CD4-positive, alpha-beta T cell (primary cell): ENCODE measurements at regions not wholly inside any gene's neighbourhood (a gene's known extent, or its start where the extent isn't known, plus 50 kb on each side); places are given as distances from the start of the nearest gene placed in this dataset.
A peak's percentile ranks its signal among the peaks of the same experiment; 100 is the strongest.

Experiments used
- ATAC-seq: fragments of 200-7000 bp; cut with Tn5 transposase; one replicate; pipeline ENCODE4 v1.10.0; 2022; ENCODE audit warnings: mild to moderate bottlenecking; ENCODE audit not compliant: poor library complexity
- CTCF ChIA-PET: fragments of 350-600 bp; sonication (Branson Sonifier 250); formaldehyde crosslinking; loops from one replicate; lab custom pipeline; 2021; ENCODE audit warnings: antibody characterized with exemption, inconsistent platforms; lab: Charles Lee
- POLR2A ChIA-PET: fragments of 350-600 bp; sonication (Branson Sonifier 250); formaldehyde crosslinking; loops from one replicate; lab custom pipeline; 2021; ENCODE audit warnings: antibody characterized with exemption, inconsistent platforms; lab: Charles Lee
- DNase-seq, 14 experiments: peaks; one replicate each; pipeline ENCODE4 v3.0.0-alpha.2; 2013 to 2020; ENCODE audit warnings: mixed read lengths in 2 of 14
- H3K27ac ChIP-seq, 2 donors: one replicate each; pipeline versions ENCODE4 v1.5.1 to v1.7.0; 2013; ENCODE audit warnings: low read length in 2 of 2, low read depth in 1 of 2, mild to moderate bottlenecking in 1 of 2
- H3K27me3 ChIP-seq, 2 experiments: 1 replicate in 1 of 2; 2 replicates in 1 of 2; pipeline versions ENCODE4 v1.6.1 to v1.7.0; 2013; ENCODE audit warnings: low read length in 2 of 2, control low read depth in 1 of 2, mild to moderate bottlenecking in 1 of 2, moderate library complexity in 1 of 2; ENCODE audit not compliant: insufficient read depth in 2 of 2, control insufficient read depth in 1 of 2
- H3K36me3 ChIP-seq: one replicate; pipeline ENCODE4 v1.6.1; 2013; ENCODE audit warnings: low read length, control low read depth; ENCODE audit not compliant: insufficient read depth
- H3K4me1 ChIP-seq: one replicate; pipeline ENCODE4 v1.6.1; 2013; ENCODE audit warnings: low read length, control low read depth; ENCODE audit not compliant: insufficient read depth
- H3K4me3 ChIP-seq: one replicate; pipeline ENCODE4 v1.5.1; 2013; ENCODE audit warnings: mild to moderate bottlenecking, low read length, moderate library complexity
- H3K9me3 ChIP-seq, 2 experiments: 1 replicate in 1 of 2; 2 replicates in 1 of 2; pipeline versions ENCODE4 v1.6.1 to v1.7.0; 2013; ENCODE audit warnings: low read length in 2 of 2, mild to moderate bottlenecking in 2 of 2, control low read depth in 1 of 2, moderate library complexity in 1 of 2; ENCODE audit not compliant: control insufficient read depth in 1 of 2, insufficient read depth in 1 of 2
- H3K27ac Mint-ChIP-seq: one replicate; pipeline ENCODE4 v1.8.0; 2020; ENCODE audit warnings: mixed read lengths
- H3K27me3 Mint-ChIP-seq: one replicate; pipeline ENCODE4 v1.8.0; 2021; ENCODE audit warnings: mixed read lengths
- H3K36me3 Mint-ChIP-seq: one replicate; pipeline ENCODE4 v1.8.0; 2021; ENCODE audit warnings: low read depth, mixed read lengths
- H3K4me1 Mint-ChIP-seq: one replicate; pipeline ENCODE4 v1.8.0; 2021; ENCODE audit warnings: low read depth, mixed read lengths
- H3K4me3 Mint-ChIP-seq: one replicate; pipeline ENCODE4 v1.8.0; 2020; ENCODE audit warnings: mild to moderate bottlenecking, mixed read lengths
- H3K9me3 Mint-ChIP-seq: one replicate; pipeline ENCODE4 v1.8.0; 2020; ENCODE audit warnings: mixed read lengths
- CTCF ChIP-seq: fragments of 200-600 bp; IDR thresholded peaks from one replicate; pipeline ENCODE4 v1.8.0; 2022; ENCODE audit warnings: antibody characterized with exemption, mild to moderate bottlenecking
- intact Hi-C, 2 experiments: fragments of 100-400 bp; cut with DNase I in 1 of 2; cut with micrococcal nuclease in 1 of 2; formaldehyde crosslinking; loops; one replicate each; pipeline versions ENCODE4 v1.15.1 to v1.9.0; 2023 to 2025; cut with DNase I, micrococcal nuclease

GRCh38 chr10:26378861-26379294 is 59.3 kb upstream of the APBB1IP start:
- no peak overlapping the region for H3K4me3 Mint-ChIP-seq
- H3K27me3 Mint-ChIP-seq = peaks cover 6% of the 10 kb centered on the region
- intact Hi-C loops = loop anchor here in 1 of 2 experiments (1.0 kb wide), 1 partner anchor 41 kb away; no protein-coding TSS in a partner anchor
- H3K4me1 Mint-ChIP-seq = no peaks in the 10 kb centered on the region
- peak in 1 of 14 experiments; percentile 18 for DNase-seq
- Histone ChIP-seq H3K27ac (no peak overlapping the region), H3K4me1 (no peaks in the 10 kb centered on the region), H3K36me3 (no peaks in the 10 kb centered on the region), H3K9me3 (no peaks in the 10 kb centered on the region), H3K27me3 (no peaks in the 10 kb centered on the region), H3K4me3 (no peak overlapping the region)
- ChIA-PET POLR2A (no interaction called here), CTCF (no interaction called here)
- H3K27ac Mint-ChIP-seq = no peak overlapping the region
- H3K36me3 Mint-ChIP-seq = no peaks in the 10 kb centered on the region
- no peak for ATAC-seq
- peaks cover 5% of the 10 kb centered on the region for H3K9me3 Mint-ChIP-seq
- no peak for TF ChIP-seq CTCF

GRCh38 chr10:26380815-26381214 is 57.3 kb upstream of the APBB1IP start:
- CTCF ChIA-PET = no interaction called here

GRCh38 chr10:26381986-26382385 is 56.2 kb upstream of the APBB1IP start:
- POLR2A ChIA-PET = no interaction called here
- no peak for ATAC-seq
- H3K4me3 Mint-ChIP-seq = no peak overlapping the region
- Histone ChIP-seq H3K4me1 (no peaks in the 10 kb centered on the region), H3K9me3 (no peaks in the 10 kb centered on the region), H3K27me3 (no peaks in the 10 kb centered on the region), H3K4me3 (no peak overlapping the region), H3K36me3 (no peaks in the 10 kb centered on the region), H3K27ac (no peak overlapping the region)
- no peaks in the 10 kb centered on the region for H3K27me3 Mint-ChIP-seq
- H3K27ac Mint-ChIP-seq = no peak overlapping the region
- no peaks in the 10 kb centered on the region for H3K36me3 Mint-ChIP-seq
- intact Hi-C loops = no loop called here
- no peaks in the 10 kb centered on the region for H3K4me1 Mint-ChIP-seq
- H3K9me3 Mint-ChIP-seq = no peaks in the 10 kb centered on the region
- CTCF ChIA-PET = interaction anchor here (1.9 kb wide), 1 partner anchor 10 kb away, joined by 4 read pairs; no protein-coding TSS in a partner anchor
- TF ChIP-seq CTCF = no peak
- no peak for DNase-seq

More at GRCh38 chr10:26380815-26381214, 57.3 kb upstream of the APBB1IP start:
- H3K27ac Mint-ChIP-seq = no peak overlapping the region
- H3K4me3 Mint-ChIP-seq = no peak overlapping the region
- Histone ChIP-seq H3K36me3 (no peaks in the 10 kb centered on the region), H3K27ac (no peak overlapping the region), H3K9me3 (no peaks in the 10 kb centered on the region), H3K4me3 (no peak overlapping the region), H3K27me3 (no peaks in the 10 kb centered on the region), H3K4me1 (no peaks in the 10 kb centered on the region)
- H3K36me3 Mint-ChIP-seq = no peaks in the 10 kb centered on the region
- H3K9me3 Mint-ChIP-seq = peaks cover 3% of the 10 kb centered on the region
- no peaks in the 10 kb centered on the region for H3K27me3 Mint-ChIP-seq
- no peak for TF ChIP-seq CTCF
- no peaks in the 10 kb centered on the region for H3K4me1 Mint-ChIP-seq
- POLR2A ChIA-PET = interaction anchor here (0.6 kb wide), 1 partner anchor 86 kb away, joined by 3 read pairs; no protein-coding TSS in a partner anchor
- ATAC-seq (no peak), DNase-seq (no peak)
- intact Hi-C loops = no loop called here
